HepG2 (cell line): ENCODE measurements at regions not wholly inside any gene's neighbourhood (a gene's known extent, or its start where the extent isn't known, plus 50 kb on each side); places are given as distances from the start of the nearest gene placed in this dataset.

Experiments used
- ATRX ChIP-seq: sonication (generic); formaldehyde crosslinking; IDR thresholded peaks from 2 replicates; pipeline ENCODE4 v1.4.0; 2020; ENCODE audit warnings: missing genetic modification reagents, borderline replicate concordance
- EP300 ChIP-seq, 3 experiments: sonication (generic) in 1 of 3; formaldehyde crosslinking in 1 of 3; IDR thresholded peaks; 2 replicates each; pipeline versions ENCODE4 v1.5.1 to v1.6.1; 2011 to 2020; ENCODE audit warnings: low read depth in 2 of 3, low read length in 2 of 3, borderline replicate concordance in 1 of 3, improper control_type of control experiment in 1 of 3, mild to moderate bottlenecking in 1 of 3, missing genetic modification reagents in 1 of 3, moderate library complexity in 1 of 3
- FOSL2 ChIP-seq: sonication (generic); formaldehyde crosslinking; IDR thresholded peaks from 2 replicates; pipeline ENCODE4 v1.4.0; 2020; ENCODE audit warnings: missing genetic modification reagents
- GFI1 ChIP-seq: sonication (generic); formaldehyde crosslinking; IDR thresholded peaks from 2 replicates; pipeline ENCODE4 v1.5.0; 2020; ENCODE audit warnings: missing genetic modification reagents, mild to moderate bottlenecking, borderline replicate concordance
- MIER2 ChIP-seq: IDR thresholded peaks from 2 replicates; pipeline ENCODE4 v1.6.1; 2016; ENCODE audit warnings: missing biosample characterization, missing genetic modification reagents
- NR2F1 ChIP-seq, 2 experiments: fragments of 450-650 bp in 1 of 2; formaldehyde crosslinking in 1 of 2; IDR thresholded peaks; 2 replicates each; pipeline versions ENCODE4 v1.5.0 to v1.6.1; 2016 to 2020; ENCODE audit warnings: mild to moderate bottlenecking in 1 of 2, missing compliant biosample characterization in 1 of 2, missing genetic modification reagents in 1 of 2, moderate library complexity in 1 of 2
- SMAD3 ChIP-seq: sonication (generic); formaldehyde crosslinking; IDR thresholded peaks from 2 replicates; pipeline ENCODE4 v1.4.0; 2020; ENCODE audit warnings: missing genetic modification reagents
- STAG1 ChIP-seq: sonication (generic); formaldehyde crosslinking; IDR thresholded peaks from 2 replicates; pipeline ENCODE4 v1.4.0; 2020; ENCODE audit warnings: missing genetic modification reagents
- ZFAT ChIP-seq: sonication (generic); formaldehyde crosslinking; conservative IDR thresholded peaks from 2 replicates; pipeline ENCODE4 v1.8.1; 2023; ENCODE audit warnings: missing genetic modification reagents, inconsistent platforms
- ZMYM4 ChIP-seq: sonication (generic); formaldehyde crosslinking; IDR thresholded peaks from 2 replicates; pipeline ENCODE4 v1.8.1; 2023; ENCODE audit warnings: mild to moderate bottlenecking, missing genetic modification reagents
- ZNF737 ChIP-seq: sonication (generic); formaldehyde crosslinking; IDR thresholded peaks from 2 replicates; pipeline ENCODE4 v1.5.0; 2020; ENCODE audit warnings: missing genetic modification reagents, mild to moderate bottlenecking, borderline replicate concordance
- ZNF841 ChIP-seq: sonication (generic); formaldehyde crosslinking; IDR thresholded peaks from 2 replicates; pipeline ENCODE4 v1.8.1; 2023; ENCODE audit warnings: missing genetic modification reagents, borderline replicate concordance
- ZNF879 ChIP-seq: sonication (generic); formaldehyde crosslinking; IDR thresholded peaks from 2 replicates; pipeline ENCODE4 v1.8.1; 2023; ENCODE audit warnings: missing genetic modification reagents
- TF ChIP-seq, protein P1 (sequence below): sonication (generic); formaldehyde crosslinking; IDR thresholded peaks from 2 replicates; pipeline ENCODE4 v1.4.0; 2020; ENCODE audit warnings: low read depth, mild to moderate bottlenecking, missing genetic modification reagents
- TF ChIP-seq, protein P2 (sequence below), 2 experiments: sonication (generic) in 1 of 2; formaldehyde crosslinking in 1 of 2; IDR thresholded peaks; 2 replicates each; pipeline versions ENCODE4 v1.6.1 to v1.9.0; 2014 to 2022; ENCODE audit warnings: antibody characterized with exemption in 1 of 2, borderline replicate concordance in 1 of 2, inconsistent platforms in 1 of 2, low read depth in 1 of 2, missing genetic modification reagents in 1 of 2
- TF ChIP-seq, protein P3 (sequence below), 2 experiments: sonication (generic) in 1 of 2; formaldehyde crosslinking in 1 of 2; IDR thresholded peaks; 2 replicates each; pipeline versions ENCODE4 v1.4.0 to v1.6.1; 2018 to 2020; ENCODE audit warnings: missing genetic modification reagents in 2 of 2, borderline replicate concordance in 1 of 2, low read depth in 1 of 2, mild to moderate bottlenecking in 1 of 2, missing biosample characterization in 1 of 2
- TF ChIP-seq, protein P4 (sequence below): sonication (generic); formaldehyde crosslinking; IDR thresholded peaks from 2 replicates; pipeline ENCODE4 v1.9.0; 2022; ENCODE audit warnings: missing genetic modification reagents, mild to moderate bottlenecking, borderline replicate concordance

DNA sequence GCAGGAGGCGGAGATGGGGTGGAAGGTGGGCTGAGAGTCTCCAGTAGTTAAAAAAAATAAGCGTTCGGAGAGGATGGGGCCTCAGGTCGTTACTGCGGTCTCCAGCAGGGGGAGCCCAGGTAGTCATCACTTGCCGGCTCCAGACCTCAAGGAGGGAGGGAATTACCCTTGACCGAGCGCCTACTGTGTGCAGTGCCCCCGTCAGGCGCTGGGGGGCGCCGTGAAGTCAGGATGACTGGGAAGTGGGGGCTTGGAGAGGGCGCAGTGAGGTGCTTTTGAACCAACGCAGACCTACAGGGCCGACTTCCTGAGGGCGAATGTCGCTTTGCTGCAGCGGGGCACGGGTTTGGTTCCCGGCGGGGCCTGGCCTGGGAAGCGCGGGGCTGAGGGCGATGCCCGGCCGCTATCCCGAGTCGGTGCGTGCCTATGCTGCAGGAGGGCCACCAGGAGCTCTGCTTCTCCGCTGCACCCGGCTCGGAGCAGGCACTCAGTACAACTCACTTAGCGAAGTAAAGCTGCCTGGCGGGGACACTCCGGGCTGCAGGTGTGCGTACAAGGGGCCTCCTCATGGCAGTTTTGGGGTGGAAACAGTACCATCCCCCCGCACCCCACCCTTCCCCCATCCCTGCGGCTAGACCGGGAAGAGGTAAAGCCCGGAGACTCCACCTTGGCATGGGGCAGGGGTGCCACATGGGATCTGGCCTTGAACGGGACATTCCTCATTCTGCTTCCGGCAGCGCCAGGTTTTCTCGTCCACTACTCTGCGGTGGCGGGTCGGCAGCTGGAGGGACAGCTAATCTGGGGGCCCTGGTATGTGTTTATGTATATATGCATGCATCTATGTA, 79.8 kb downstream of the RHCG start (continued):
- TF ChIP-seq GFI1 (no peak), NR2F1 (CRISPR knock-in tag; IDR thresholded peaks at IDR 0.05) (no peak), FOSL2 (CRISPR knock-in tag) (0 out of 2 replicates have a peak, but pooled peaks have one; percentile 8), ZFAT (CRISPR knock-in tag) (no peak), ZMYM4 (CRISPR knock-in tag) (0 out of 2 replicates have a peak, but pooled peaks have one; percentile 12), EP300 (IDR thresholded peaks at IDR 0.05; ENCODE audit: low read depth in 2 of 2, low read length in 2 of 2) (no peak), EP300 (CRISPR knock-in tag; IDR thresholded peaks at IDR 0.05; ENCODE audit: borderline replicate concordance) (no peak), STAG1 (peak; percentile 57), MIER2 (CRISPR knock-in tag) (peak; percentile 90), SMAD3 (CRISPR knock-in tag) (no peak), ZNF737 (no peak), ATRX (CRISPR knock-in tag) (no peak), ZNF841 (CRISPR knock-in tag) (no peak), ZNF879 (no peak)
- TF ChIP-seq, protein P1, sequence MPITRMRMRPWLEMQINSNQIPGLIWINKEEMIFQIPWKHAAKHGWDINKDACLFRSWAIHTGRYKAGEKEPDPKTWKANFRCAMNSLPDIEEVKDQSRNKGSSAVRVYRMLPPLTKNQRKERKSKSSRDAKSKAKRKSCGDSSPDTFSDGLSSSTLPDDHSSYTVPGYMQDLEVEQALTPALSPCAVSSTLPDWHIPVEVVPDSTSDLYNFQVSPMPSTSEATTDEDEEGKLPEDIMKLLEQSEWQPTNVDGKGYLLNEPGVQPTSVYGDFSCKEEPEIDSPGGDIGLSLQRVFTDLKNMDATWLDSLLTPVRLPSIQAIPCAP = no peak
- TF ChIP-seq, protein P2, sequence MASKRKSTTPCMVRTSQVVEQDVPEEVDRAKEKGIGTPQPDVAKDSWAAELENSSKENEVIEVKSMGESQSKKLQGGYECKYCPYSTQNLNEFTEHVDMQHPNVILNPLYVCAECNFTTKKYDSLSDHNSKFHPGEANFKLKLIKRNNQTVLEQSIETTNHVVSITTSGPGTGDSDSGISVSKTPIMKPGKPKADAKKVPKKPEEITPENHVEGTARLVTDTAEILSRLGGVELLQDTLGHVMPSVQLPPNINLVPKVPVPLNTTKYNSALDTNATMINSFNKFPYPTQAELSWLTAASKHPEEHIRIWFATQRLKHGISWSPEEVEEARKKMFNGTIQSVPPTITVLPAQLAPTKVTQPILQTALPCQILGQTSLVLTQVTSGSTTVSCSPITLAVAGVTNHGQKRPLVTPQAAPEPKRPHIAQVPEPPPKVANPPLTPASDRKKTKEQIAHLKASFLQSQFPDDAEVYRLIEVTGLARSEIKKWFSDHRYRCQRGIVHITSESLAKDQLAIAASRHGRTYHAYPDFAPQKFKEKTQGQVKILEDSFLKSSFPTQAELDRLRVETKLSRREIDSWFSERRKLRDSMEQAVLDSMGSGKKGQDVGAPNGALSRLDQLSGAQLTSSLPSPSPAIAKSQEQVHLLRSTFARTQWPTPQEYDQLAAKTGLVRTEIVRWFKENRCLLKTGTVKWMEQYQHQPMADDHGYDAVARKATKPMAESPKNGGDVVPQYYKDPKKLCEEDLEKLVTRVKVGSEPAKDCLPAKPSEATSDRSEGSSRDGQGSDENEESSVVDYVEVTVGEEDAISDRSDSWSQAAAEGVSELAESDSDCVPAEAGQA (IDR thresholded peaks at IDR 0.05; ENCODE audit: low read depth) = no peak
- TF ChIP-seq, protein P2 (CRISPR knock-in tag; IDR thresholded peaks at IDR 0.05; ENCODE audit: borderline replicate concordance) = no peak
- TF ChIP-seq, protein P3, sequence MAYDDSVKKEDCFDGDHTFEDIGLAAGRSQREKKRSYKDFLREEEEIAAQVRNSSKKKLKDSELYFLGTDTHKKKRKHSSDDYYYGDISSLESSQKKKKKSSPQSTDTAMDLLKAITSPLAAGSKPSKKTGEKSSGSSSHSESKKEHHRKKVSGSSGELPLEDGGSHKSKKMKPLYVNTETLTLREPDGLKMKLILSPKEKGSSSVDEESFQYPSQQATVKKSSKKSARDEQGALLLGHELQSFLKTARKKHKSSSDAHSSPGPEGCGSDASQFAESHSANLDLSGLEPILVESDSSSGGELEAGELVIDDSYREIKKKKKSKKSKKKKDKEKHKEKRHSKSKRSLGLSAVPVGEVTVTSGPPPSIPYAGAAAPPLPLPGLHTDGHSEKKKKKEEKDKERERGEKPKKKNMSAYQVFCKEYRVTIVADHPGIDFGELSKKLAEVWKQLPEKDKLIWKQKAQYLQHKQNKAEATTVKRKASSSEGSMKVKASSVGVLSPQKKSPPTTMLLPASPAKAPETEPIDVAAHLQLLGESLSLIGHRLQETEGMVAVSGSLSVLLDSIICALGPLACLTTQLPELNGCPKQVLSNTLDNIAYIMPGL (CRISPR knock-in tag; IDR thresholded peaks at IDR 0.05; ENCODE audit: borderline replicate concordance in 1 of 2, low read depth in 1 of 2) = peak in 1 of 2 experiments; percentile 28; a peak in 1 of 4 replicates
- TF ChIP-seq, protein P4, sequence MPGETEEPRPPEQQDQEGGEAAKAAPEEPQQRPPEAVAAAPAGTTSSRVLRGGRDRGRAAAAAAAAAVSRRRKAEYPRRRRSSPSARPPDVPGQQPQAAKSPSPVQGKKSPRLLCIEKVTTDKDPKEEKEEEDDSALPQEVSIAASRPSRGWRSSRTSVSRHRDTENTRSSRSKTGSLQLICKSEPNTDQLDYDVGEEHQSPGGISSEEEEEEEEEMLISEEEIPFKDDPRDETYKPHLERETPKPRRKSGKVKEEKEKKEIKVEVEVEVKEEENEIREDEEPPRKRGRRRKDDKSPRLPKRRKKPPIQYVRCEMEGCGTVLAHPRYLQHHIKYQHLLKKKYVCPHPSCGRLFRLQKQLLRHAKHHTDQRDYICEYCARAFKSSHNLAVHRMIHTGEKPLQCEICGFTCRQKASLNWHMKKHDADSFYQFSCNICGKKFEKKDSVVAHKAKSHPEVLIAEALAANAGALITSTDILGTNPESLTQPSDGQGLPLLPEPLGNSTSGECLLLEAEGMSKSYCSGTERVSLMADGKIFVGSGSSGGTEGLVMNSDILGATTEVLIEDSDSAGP (CRISPR knock-in tag) = 0 out of 2 replicates have a peak, but pooled peaks have one; percentile 36
